H1 (cell line): ENCODE measurements at regions not wholly inside any gene's neighbourhood (a gene's known extent, or its start where the extent isn't known, plus 50 kb on each side); places are given as distances from the start of the nearest gene placed in this dataset.

Experiments used
- ATF3 ChIP-seq: IDR thresholded peaks from 2 replicates; pipeline ENCODE4 v1.6.1; 2011; ENCODE audit warnings: low read depth, mild to moderate bottlenecking, low read length; ENCODE audit not compliant: insufficient read depth
- BACH1 ChIP-seq: IDR thresholded peaks from 2 replicates; pipeline ENCODE4 v1.6.1; 2012; ENCODE audit warnings: low read length, improper control_type of control experiment
- CEBPB ChIP-seq: IDR thresholded peaks from 2 replicates; pipeline ENCODE4 v1.6.1; 2012; ENCODE audit warnings: low read depth, low read length
- CTBP2 ChIP-seq: IDR thresholded peaks from 2 replicates; pipeline ENCODE4 v1.7.0; 2011; ENCODE audit warnings: borderline replicate concordance, mild to moderate bottlenecking, moderate library complexity, mixed read lengths, low read length; ENCODE audit not compliant: insufficient read depth, insufficient read length
- E2F6 ChIP-seq: IDR thresholded peaks from 2 replicates; pipeline ENCODE4 v1.6.1; 2012; ENCODE audit warnings: inconsistent platforms
- FOSL1 ChIP-seq: IDR thresholded peaks from 2 replicates; pipeline ENCODE4 v1.6.1; 2011; ENCODE audit warnings: mild to moderate bottlenecking, low read depth, low read length, moderate library complexity; ENCODE audit not compliant: insufficient read depth
- JUND ChIP-seq: IDR thresholded peaks from 2 replicates; pipeline ENCODE4 v1.6.1; 2011; ENCODE audit warnings: mild to moderate bottlenecking, improper control_type of control experiment, low read length
- KDM1A ChIP-seq: fragments of 200-600, 300-600 bp; sonication (generic); IDR thresholded peaks from 2 replicates; pipeline ENCODE4 v1.7.1; 2016; ENCODE audit warnings: mild to moderate bottlenecking, low read length, borderline replicate concordance
- POLR2AphosphoS5 ChIP-seq: IDR thresholded peaks from 2 replicates; pipeline ENCODE4 v1.6.1; 2011; ENCODE audit warnings: low read depth, low read length
- SIN3A ChIP-seq, 2 experiments: IDR thresholded peaks in 1 of 2; conservative IDR thresholded peaks in 1 of 2; 2 replicates each; pipeline ENCODE4 v1.6.1; 2011 to 2012; ENCODE audit warnings: low read length in 2 of 2, improper control_type of control experiment in 1 of 2, low read depth in 1 of 2, mild to moderate bottlenecking in 1 of 2
- SP2 ChIP-seq: IDR thresholded peaks from 2 replicates; pipeline ENCODE4 v1.6.1; 2012; ENCODE audit warnings: mild to moderate bottlenecking, low read length, inconsistent platforms
- SRF ChIP-seq: IDR thresholded peaks from 2 replicates; pipeline ENCODE4 v1.6.1; 2011; ENCODE audit warnings: mild to moderate bottlenecking, low read depth, low read length, moderate library complexity
- TAF7 ChIP-seq: optimal IDR thresholded peaks from 2 replicates; pipeline ENCODE3; 2011; ENCODE audit warnings: low read depth, mild to moderate bottlenecking, inconsistent platforms, low read length, moderate library complexity, borderline replicate concordance
- TBP ChIP-seq: IDR thresholded peaks from 2 replicates; pipeline ENCODE4 v1.6.1; 2011; ENCODE audit warnings: low read depth, low read length, improper control_type of control experiment
- TCF12 ChIP-seq: IDR thresholded peaks from 2 replicates; pipeline ENCODE4 v1.6.1; 2011; ENCODE audit warnings: low read depth, mild to moderate bottlenecking, low read length

GRCh38 chr4:133865612-133866327, 335.8 kb downstream of the PABPC4L start (continued):
- TF ChIP-seq KDM1A (no peak), SP2 (no peak), CTBP2 (no peak), CEBPB (no peak), SRF (no peak), FOSL1 (no peak), POLR2AphosphoS5 (no peak), E2F6 (no peak), ATF3 (no peak), TBP (no peak), TAF7 (no peak), TCF12 (no peak), SIN3A (conservative IDR thresholded peaks at IDR 0.05 in 1 of 2, IDR thresholded peaks at IDR 0.05 in 1 of 2; ENCODE audit: low read depth in 1 of 2, low read length in 2 of 2) (no peak), BACH1 (peak; percentile 59), JUND (peak; percentile 78)
